HG03520 (cell line): ENCODE measurements at regions not wholly inside any gene's neighbourhood (a gene's known extent, or its start where the extent isn't known, plus 50 kb on each side); places are given as distances from the start of the nearest gene placed in this dataset.

Source experiments
- ATAC-seq: cut with Tn5 transposase; IDR thresholded peaks from one replicate; pipeline ENCODE4 v1.9.1; 2021; ENCODE audit warnings: mild to moderate bottlenecking, moderate library complexity; ENCODE audit not compliant: unreplicated experiment

- ATAC-seq, result no peak
Observed at GRCh38 chr1:67582625-67583461, 102.2 kb upstream of the GADD45A start.

GRCh38 chr1:67583462-67583950, 101.5 kb upstream of the GADD45A start:
- no peak for ATAC-seq

GRCh38 chr1:67584938-67585337, 100.1 kb upstream of the GADD45A start:
- ATAC-seq, result no peak

- no peak for ATAC-seq
Observed at GRCh38 chr1:67586596-67586995, 98.4 kb upstream of the GADD45A start.

GRCh38 chr1:67588178-67588855, 96.7 kb upstream of the GADD45A start:
- no peak for ATAC-seq

- no peak for ATAC-seq
Observed at GRCh38 chr1:67589519-67590233, 95.3 kb upstream of the GADD45A start.

GRCh38 chr1:67590329-67590728, 94.7 kb upstream of the GADD45A start:
- ATAC-seq, result no peak

- no peak for ATAC-seq
Observed at GRCh38 chr1:67594764-67595163, 90.2 kb upstream of the GADD45A start.

GRCh38 chr1:67596674-67597073, 88.3 kb upstream of the GADD45A start:
- ATAC-seq, result no peak

- no peak for ATAC-seq
Observed at GRCh38 chr1:67597336-67597735, 87.7 kb upstream of the GADD45A start.

- ATAC-seq, result no peak
Observed at GRCh38 chr1:67599085-67599484, 85.9 kb upstream of the GADD45A start.

GRCh38 chr1:67601539-67601938, 83.5 kb upstream of the GADD45A start:
- no peak for ATAC-seq

- no peak for ATAC-seq
Observed at GRCh38 chr1:67601955-67602354, 83.0 kb upstream of the GADD45A start.

- no peak for ATAC-seq
Observed at GRCh38 chr1:67604778-67605177, 80.2 kb upstream of the GADD45A start.

GRCh38 chr1:67605209-67605780, 79.7 kb upstream of the GADD45A start:
- no peak for ATAC-seq

- no peak for ATAC-seq
Observed at GRCh38 chr1:67607286-67607685, 77.7 kb upstream of the GADD45A start.

GRCh38 chr1:67607699-67608098, 77.3 kb upstream of the GADD45A start:
- ATAC-seq, result no peak

GRCh38 chr1:67608661-67609576, 76.1 kb upstream of the GADD45A start:
- no peak for ATAC-seq

GRCh38 chr1:67609577-67610341, 75.2 kb upstream of the GADD45A start:
- ATAC-seq, result no peak
